GM21737 (cell line): ENCODE measurements at regions not wholly inside any gene's neighbourhood (a gene's known extent, or its start where the extent isn't known, plus 50 kb on each side); places are given as distances from the start of the nearest gene placed in this dataset.

ENCODE experiments used
- ATAC-seq: cut with Tn5 transposase; IDR thresholded peaks from one replicate; pipeline ENCODE4 v1.9.1; 2021; ENCODE audit warnings: mild to moderate bottlenecking, moderate library complexity; ENCODE audit not compliant: unreplicated experiment

- no peak for ATAC-seq
Observed at GRCh38 chr18:2258954-2259353, 312.4 kb downstream of the METTL4 start.

GRCh38 chr18:2263303-2263890, 307.9 kb downstream of the METTL4 start:
- ATAC-seq: no peak

- no peak for ATAC-seq
Observed at GRCh38 chr18:2274613-2275012, 296.7 kb downstream of the METTL4 start.

- no peak for ATAC-seq
Observed at GRCh38 chr18:2281086-2281485, 290.2 kb downstream of the METTL4 start.

- ATAC-seq: no peak
Observed at GRCh38 chr18:2281523-2282199, 289.6 kb downstream of the METTL4 start.

GRCh38 chr18:2293109-2293839, 278.0 kb downstream of the METTL4 start:
- no peak for ATAC-seq

- ATAC-seq: no peak
Observed at GRCh38 chr18:2301316-2301715, 270.0 kb downstream of the METTL4 start.

GRCh38 chr18:2302012-2302411, 269.3 kb downstream of the METTL4 start:
- ATAC-seq: no peak

GRCh38 chr18:2302628-2303516, 268.4 kb downstream of the METTL4 start:
- ATAC-seq: no peak

GRCh38 chr18:2303517-2304238, 267.6 kb downstream of the METTL4 start:
- ATAC-seq: no peak

GRCh38 chr18:2304378-2305175, 266.7 kb downstream of the METTL4 start:
- ATAC-seq: no peak

GRCh38 chr18:2306606-2307005, 264.7 kb downstream of the METTL4 start:
- ATAC-seq: no peak

GRCh38 chr18:2310886-2311285, 260.4 kb downstream of the METTL4 start:
- ATAC-seq: no peak

- no peak for ATAC-seq
Observed at GRCh38 chr18:2312440-2312839, 258.9 kb downstream of the METTL4 start.

- ATAC-seq: no peak
Observed at GRCh38 chr18:2313332-2313731, 258.0 kb downstream of the METTL4 start.

GRCh38 chr18:2316082-2316750, 255.1 kb downstream of the METTL4 start:
- ATAC-seq: no peak

- ATAC-seq: no peak
Observed at GRCh38 chr18:2316751-2317696, 254.3 kb downstream of the METTL4 start.

- ATAC-seq: no peak
Observed at GRCh38 chr18:2324459-2324858, 246.8 kb downstream of the METTL4 start.
